Vagina (tissue), 2 donors: ENCODE measurements at regions not wholly inside any gene's neighbourhood (a gene's known extent, or its start where the extent isn't known, plus 50 kb on each side); places are given as distances from the start of the nearest gene placed in this dataset.

Source experiments
- POLR2A ChIP-seq, 2 donors: fragments of 450-650 bp; IDR thresholded peaks; one replicate each; pipeline ENCODE4 v1.6.1; 2017; ENCODE audit warnings: antibody characterized with exemption in 2 of 2, mild to moderate bottlenecking in 2 of 2, moderate library complexity in 2 of 2
- POLR2AphosphoS5 ChIP-seq, 2 donors: sonication (generic); formaldehyde crosslinking; IDR thresholded peaks; one replicate each; pipeline ENCODE4 v1.9.0; 2017; ENCODE audit warnings: antibody characterized with exemption in 2 of 2, mild to moderate bottlenecking in 2 of 2, low read depth in 1 of 2; ENCODE audit not compliant: insufficient read depth in 1 of 2
- TF ChIP-seq, protein P1 (sequence below), 3 experiments: fragments of 450-650 bp in 2 of 3; fragments of 200-600 bp in 1 of 3; sonication (generic) in 1 of 3; IDR thresholded peaks; one replicate each; pipeline ENCODE4 v1.5.1; 2017 to 2019; ENCODE audit warnings: antibody characterized with exemption in 3 of 3, mild to moderate bottlenecking in 2 of 3, moderate library complexity in 2 of 3

- TF ChIP-seq POLR2AphosphoS5 (IDR thresholded peaks at IDR 0.05; ENCODE audit: insufficient read depth in 1 of 2, low read depth in 1 of 2): no peak
- TF ChIP-seq, protein P1, sequence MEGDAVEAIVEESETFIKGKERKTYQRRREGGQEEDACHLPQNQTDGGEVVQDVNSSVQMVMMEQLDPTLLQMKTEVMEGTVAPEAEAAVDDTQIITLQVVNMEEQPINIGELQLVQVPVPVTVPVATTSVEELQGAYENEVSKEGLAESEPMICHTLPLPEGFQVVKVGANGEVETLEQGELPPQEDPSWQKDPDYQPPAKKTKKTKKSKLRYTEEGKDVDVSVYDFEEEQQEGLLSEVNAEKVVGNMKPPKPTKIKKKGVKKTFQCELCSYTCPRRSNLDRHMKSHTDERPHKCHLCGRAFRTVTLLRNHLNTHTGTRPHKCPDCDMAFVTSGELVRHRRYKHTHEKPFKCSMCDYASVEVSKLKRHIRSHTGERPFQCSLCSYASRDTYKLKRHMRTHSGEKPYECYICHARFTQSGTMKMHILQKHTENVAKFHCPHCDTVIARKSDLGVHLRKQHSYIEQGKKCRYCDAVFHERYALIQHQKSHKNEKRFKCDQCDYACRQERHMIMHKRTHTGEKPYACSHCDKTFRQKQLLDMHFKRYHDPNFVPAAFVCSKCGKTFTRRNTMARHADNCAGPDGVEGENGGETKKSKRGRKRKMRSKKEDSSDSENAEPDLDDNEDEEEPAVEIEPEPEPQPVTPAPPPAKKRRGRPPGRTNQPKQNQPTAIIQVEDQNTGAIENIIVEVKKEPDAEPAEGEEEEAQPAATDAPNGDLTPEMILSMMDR (IDR thresholded peaks at IDR 0.05): no peak
- TF ChIP-seq POLR2A (IDR thresholded peaks at IDR 0.05): no peak
Measured at GRCh38 chr1:115560027-115560426, 81.7 kb upstream of the VANGL1 start.
